Keratinocyte (primary cell): ENCODE measurements at regions not wholly inside any gene's neighbourhood (a gene's known extent, or its start where the extent isn't known, plus 50 kb on each side); places are given as distances from the start of the nearest gene placed in this dataset.

Source experiments
- CTCF ChIP-seq, 3 experiments: IDR thresholded peaks in 1 of 3; conservative IDR thresholded peaks in 1 of 3; optimal IDR thresholded peaks in 1 of 3; 2 replicates in 2 of 3; 3 replicates in 1 of 3; pipeline versions ENCODE3 to v1.5.1; 2011; ENCODE audit warnings: low read length in 3 of 3, mild to moderate bottlenecking in 3 of 3, moderate library complexity in 2 of 3, control low read depth in 1 of 3, inconsistent platforms in 1 of 3; ENCODE audit not compliant: insufficient read depth in 2 of 3; ENCODE audit errors: extremely low read depth in 1 of 3
- EZH2 ChIP-seq: IDR thresholded peaks from one replicate; pipeline ENCODE4 v1.6.1; 2012; ENCODE audit warnings: inconsistent platforms, mild to moderate bottlenecking, low read length, moderate library complexity

- TF ChIP-seq CTCF (optimal IDR thresholded peaks at IDR 0.05 in 1 of 3, IDR thresholded peaks at IDR 0.05 in 1 of 3, conservative IDR thresholded peaks at IDR 0.05 in 1 of 3; ENCODE audit: extremely low read depth in 1 of 3, insufficient read depth in 2 of 3, low read length in 3 of 3) (no peak), EZH2 (no peak)
Observed at GRCh38 chr20:52736507-52736906, 235.7 kb upstream of the TSHZ2 start.
